ENCODE measurements at regions not wholly inside any gene's neighbourhood (a gene's known extent, or its start where the extent isn't known, plus 50 kb on each side); places are given as distances from the start of the nearest gene placed in this dataset.

- TF ChIP-seq, protein P1, sequence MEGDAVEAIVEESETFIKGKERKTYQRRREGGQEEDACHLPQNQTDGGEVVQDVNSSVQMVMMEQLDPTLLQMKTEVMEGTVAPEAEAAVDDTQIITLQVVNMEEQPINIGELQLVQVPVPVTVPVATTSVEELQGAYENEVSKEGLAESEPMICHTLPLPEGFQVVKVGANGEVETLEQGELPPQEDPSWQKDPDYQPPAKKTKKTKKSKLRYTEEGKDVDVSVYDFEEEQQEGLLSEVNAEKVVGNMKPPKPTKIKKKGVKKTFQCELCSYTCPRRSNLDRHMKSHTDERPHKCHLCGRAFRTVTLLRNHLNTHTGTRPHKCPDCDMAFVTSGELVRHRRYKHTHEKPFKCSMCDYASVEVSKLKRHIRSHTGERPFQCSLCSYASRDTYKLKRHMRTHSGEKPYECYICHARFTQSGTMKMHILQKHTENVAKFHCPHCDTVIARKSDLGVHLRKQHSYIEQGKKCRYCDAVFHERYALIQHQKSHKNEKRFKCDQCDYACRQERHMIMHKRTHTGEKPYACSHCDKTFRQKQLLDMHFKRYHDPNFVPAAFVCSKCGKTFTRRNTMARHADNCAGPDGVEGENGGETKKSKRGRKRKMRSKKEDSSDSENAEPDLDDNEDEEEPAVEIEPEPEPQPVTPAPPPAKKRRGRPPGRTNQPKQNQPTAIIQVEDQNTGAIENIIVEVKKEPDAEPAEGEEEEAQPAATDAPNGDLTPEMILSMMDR (conservative IDR thresholded peaks at IDR 0.05 in 1 of 2, IDR thresholded peaks at IDR 0.05 in 1 of 2; ENCODE audit: extremely low read depth in 1 of 2, insufficient read depth in 1 of 2, low read depth in 1 of 2, low read length in 2 of 2), result no peak
- no peak for TF ChIP-seq EZH2 (IDR thresholded peaks at IDR 0.05; ENCODE audit: borderline replicate concordance, low read length)
These were observed 457.5 kb downstream of the TAF11L14 start for GRCh38 chr5:18091758-18092157.
